ENCODE measurements at regions not wholly inside any gene's neighbourhood (a gene's known extent, or its start where the extent isn't known, plus 50 kb on each side); places are given as distances from the start of the nearest gene placed in this dataset.
"Not testable (repeated sequence)": the region's sequence is repeated elsewhere in the genome, so short reads cannot be mapped to it uniquely, and the experiment has no call there.

DNA sequence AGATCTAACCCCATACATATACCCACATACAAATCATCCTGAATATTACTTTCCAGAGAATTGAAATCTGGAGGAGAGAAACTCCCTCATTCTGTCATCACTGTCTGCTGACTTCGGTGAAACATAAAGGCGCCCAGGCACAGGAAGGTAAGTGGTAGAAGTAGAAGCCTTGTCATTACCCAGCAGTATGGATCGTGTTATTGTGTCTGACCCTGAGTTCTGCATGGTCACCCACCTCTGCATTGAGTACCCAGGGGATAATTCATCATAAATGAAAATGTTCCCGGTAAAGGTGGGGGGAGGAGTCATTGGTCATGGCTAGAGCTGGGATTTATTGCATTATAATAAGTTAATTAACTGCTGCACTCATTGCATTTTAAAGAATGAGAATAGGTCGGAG, 342.6 kb upstream of the PKN2 start:
- no peak for TF ChIP-seq CTCF (conservative IDR thresholded peaks at IDR 0.05; ENCODE audit: control insufficient read depth, insufficient read depth, low read depth, low read length)
- no peak for DNase-seq (ENCODE audit: low read depth)
- H3K4me3 ChIP-seq (ENCODE audit: control insufficient read depth, low read depth, low read length) = no peak overlapping the region

DNA sequence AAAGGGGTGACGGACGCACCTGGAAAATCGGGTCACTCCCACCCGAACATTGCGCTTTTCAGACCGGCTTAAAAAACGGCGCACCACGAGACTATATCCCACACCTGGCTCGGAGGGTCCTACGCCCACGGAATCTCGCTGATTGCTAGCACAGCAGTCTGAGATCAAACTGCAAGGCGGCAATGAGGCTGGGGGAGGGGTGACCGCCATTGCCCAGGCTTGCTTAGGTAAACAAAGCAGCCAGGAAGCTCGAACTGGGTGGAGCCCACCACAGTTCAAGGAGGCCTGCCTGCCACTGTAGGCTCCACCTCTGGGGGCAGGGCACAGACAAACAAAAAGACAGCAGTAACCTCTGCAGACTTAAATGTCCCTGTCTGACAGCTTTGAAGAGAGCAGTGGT, 342.0 kb upstream of the PKN2 start:
- not testable (repeated sequence) for H3K4me3 ChIP-seq (ENCODE audit: control insufficient read depth, low read depth, low read length); DNase-seq (ENCODE audit: low read depth)

DNA sequence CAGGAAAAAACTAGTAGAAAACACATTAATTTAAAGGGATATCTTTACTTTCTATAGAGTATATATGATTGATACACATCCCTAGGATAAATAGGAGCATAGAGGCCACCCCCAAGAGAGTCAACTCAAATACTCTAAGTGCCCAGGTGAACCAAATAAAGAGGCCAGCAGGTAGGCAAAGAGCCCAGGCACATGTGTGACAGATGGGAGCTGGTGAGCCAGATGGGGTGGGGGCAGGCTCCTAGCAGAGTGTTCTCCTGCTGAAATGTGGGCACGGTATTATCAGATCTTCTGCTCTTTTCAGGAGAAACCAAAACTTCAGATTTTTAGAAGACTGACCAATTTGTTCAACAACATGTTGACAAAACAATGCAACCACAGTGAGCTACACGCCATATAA, 333.4 kb upstream of the PKN2 start:
- DNase-seq (ENCODE audit: low read depth) = no peak
- no peak for TF ChIP-seq CTCF (conservative IDR thresholded peaks at IDR 0.05; ENCODE audit: control insufficient read depth, insufficient read depth, low read depth, low read length)
- no peak overlapping the region for H3K4me3 ChIP-seq (ENCODE audit: control insufficient read depth, low read depth, low read length)

DNA sequence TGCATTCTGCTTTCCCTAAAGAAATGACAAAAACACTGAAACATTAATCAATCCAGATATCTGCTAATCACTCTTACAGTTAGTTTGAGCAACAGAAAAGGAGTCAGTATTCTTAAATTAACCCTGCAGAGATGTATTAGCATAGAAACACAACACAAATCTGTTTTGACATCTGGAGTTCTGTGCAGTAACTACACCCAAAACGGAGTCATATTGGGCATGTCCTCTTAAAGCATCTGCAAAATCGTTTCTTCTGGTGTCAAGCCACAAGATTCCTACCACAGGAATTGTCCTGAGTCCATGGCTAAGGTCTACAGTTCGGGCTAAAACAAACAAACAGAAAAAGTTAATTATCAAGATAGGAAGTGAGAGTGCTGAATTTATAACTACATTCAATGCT, 332.1 kb upstream of the PKN2 start:
- no peak for DNase-seq (ENCODE audit: low read depth)
- no peak for TF ChIP-seq CTCF (conservative IDR thresholded peaks at IDR 0.05; ENCODE audit: control insufficient read depth, insufficient read depth, low read depth, low read length)
- no peak overlapping the region for H3K4me3 ChIP-seq (ENCODE audit: control insufficient read depth, low read depth, low read length)

DNA sequence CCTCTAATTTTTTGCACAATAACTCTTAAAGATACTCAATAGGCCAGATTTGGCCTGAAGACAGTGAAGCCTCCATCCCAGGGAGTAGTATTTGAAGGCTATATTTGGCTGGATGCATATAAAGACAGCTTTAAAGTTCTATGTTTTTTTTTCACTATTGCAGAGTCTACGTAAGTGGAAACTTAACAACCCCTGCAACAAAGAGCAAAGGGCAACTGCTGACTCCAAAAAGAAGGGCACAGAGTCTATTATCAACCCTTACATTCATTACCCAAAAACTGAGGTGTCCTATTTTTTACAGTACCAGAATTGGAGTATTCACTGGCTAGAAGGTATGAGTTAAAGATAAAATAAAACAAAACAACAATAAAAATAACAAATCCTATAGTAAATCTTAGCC, 329.8 kb upstream of the PKN2 start:
- no peak for TF ChIP-seq CTCF (conservative IDR thresholded peaks at IDR 0.05; ENCODE audit: control insufficient read depth, insufficient read depth, low read depth, low read length)
- no peak overlapping the region for H3K4me3 ChIP-seq (ENCODE audit: control insufficient read depth, low read depth, low read length)

DNA sequence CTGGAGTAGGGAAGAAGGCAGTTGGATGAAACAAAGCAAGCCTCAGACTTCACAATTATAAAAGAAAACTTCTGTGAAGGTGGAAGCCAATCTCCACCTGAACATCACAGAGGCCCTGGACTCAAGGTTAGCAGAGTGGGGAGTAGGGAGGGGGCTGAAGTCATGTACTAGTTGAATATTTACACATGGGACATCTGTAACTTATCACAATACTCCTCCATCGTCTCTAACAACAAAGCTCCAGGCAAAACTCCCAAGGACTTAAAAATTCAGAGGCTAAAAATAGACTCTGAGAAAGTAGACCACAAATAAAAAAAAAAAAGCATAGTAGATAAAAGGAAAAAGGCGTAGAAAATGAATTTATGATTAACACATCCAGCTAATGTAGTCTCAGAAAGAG, 326.3 kb upstream of the PKN2 start:
- no peak overlapping the region for H3K4me3 ChIP-seq (ENCODE audit: control insufficient read depth, low read depth, low read length)
- DNase-seq (ENCODE audit: low read depth) = no peak
- no peak for TF ChIP-seq CTCF (conservative IDR thresholded peaks at IDR 0.05; ENCODE audit: control insufficient read depth, insufficient read depth, low read depth, low read length)

More for the DNA sequence above, 329.8 kb upstream of the PKN2 start:
- DNase-seq (ENCODE audit: low read depth) = no peak

DNA sequence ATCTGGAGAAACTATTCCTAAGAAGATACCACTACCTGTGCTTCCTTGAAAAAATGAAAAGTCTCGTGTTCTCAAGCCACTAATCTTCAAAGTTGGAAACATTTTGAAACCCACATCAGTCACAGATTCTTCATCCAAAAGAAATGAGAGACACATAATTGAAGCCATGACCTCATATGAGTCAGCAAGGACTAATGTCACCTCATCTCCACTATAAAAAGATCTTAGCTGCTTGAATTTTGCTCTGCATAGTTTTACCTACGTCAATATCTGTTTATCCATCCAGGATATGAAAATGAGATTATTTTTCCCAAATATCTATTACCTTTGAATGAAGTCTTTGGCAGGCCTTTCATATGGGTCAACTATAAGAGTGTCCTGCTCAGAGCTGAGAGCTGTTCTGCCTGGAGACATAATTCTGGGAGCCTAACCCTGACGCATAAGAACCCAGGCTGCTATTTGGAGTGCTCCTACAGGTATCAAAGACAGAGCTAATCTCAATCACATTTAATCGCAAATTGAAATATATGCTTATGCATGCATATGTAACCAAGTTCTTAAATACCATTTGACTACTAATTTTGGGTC, 312.5 kb upstream of the PKN2 start:
- H3K4me3 ChIP-seq (ENCODE audit: control insufficient read depth, low read depth, low read length) = no peak overlapping the region
- TF ChIP-seq CTCF (conservative IDR thresholded peaks at IDR 0.05; ENCODE audit: control insufficient read depth, insufficient read depth, low read depth, low read length) = no peak
- no peak for DNase-seq (ENCODE audit: low read depth)

Measured in fibroblast of mammary gland (primary cell).